Breast epithelium (tissue), 3 donors: ENCODE measurements at regions not wholly inside any gene's neighbourhood (a gene's known extent, or its start where the extent isn't known, plus 50 kb on each side); places are given as distances from the start of the nearest gene placed in this dataset.

Experiments
- CTCF ChIP-seq, 3 donors: fragments of 450-650 bp; IDR thresholded peaks; one replicate each; pipeline ENCODE4 v1.5.1; 2016 to 2017; ENCODE audit warnings: antibody characterized with exemption in 3 of 3, mild to moderate bottlenecking in 3 of 3, moderate library complexity in 3 of 3
- POLR2A ChIP-seq: fragments of 450-650 bp; IDR thresholded peaks from one replicate; pipeline ENCODE4 v1.6.1; 2016; ENCODE audit warnings: antibody characterized with exemption, mild to moderate bottlenecking, moderate library complexity
- POLR2AphosphoS5 ChIP-seq, 3 donors: sonication (generic); formaldehyde crosslinking; IDR thresholded peaks; one replicate each; pipeline ENCODE4 v1.6.1; 2017; ENCODE audit warnings: antibody characterized with exemption in 3 of 3

- no peak for TF ChIP-seq CTCF (IDR thresholded peaks at IDR 0.05)
- no peak for TF ChIP-seq POLR2A
- TF ChIP-seq POLR2AphosphoS5 (IDR thresholded peaks at IDR 0.05) = no peak
Measured at GRCh38 chr5:39948341-39948740, 523.6 kb upstream of the DAB2 start.
